HCT116 (cell line): ENCODE measurements at regions not wholly inside any gene's neighbourhood (a gene's known extent, or its start where the extent isn't known, plus 50 kb on each side); places are given as distances from the start of the nearest gene placed in this dataset.

ENCODE experiments used
- ATAC-seq: fragments of 200-7000 bp; cut with Tn5 transposase; 2 replicates; pipeline ENCODE4 v1.9.1; 2020; ENCODE audit warnings: mild to moderate bottlenecking, moderate library complexity
- BruUV-seq: library from RNA; stranded (reverse); fragments of 400-500 nt; replicated peaks from 2 replicates; lab custom pipeline; 2021; lab: Mats Ljungman, UMichigan
- CTCF ChIA-PET: fragments of 300-600 bp; sonication (Branson Sonifier 250); formaldehyde crosslinking; loops from one replicate; lab custom pipeline; 2021; ENCODE audit warnings: antibody characterized with exemption; lab: Charles Lee
- POLR2A ChIA-PET: fragments of 300-600, 350-600 bp; sonication (Branson Sonifier 250); formaldehyde crosslinking; loops from one replicate; lab custom pipeline; 2021; ENCODE audit warnings: antibody characterized with exemption; lab: Charles Lee
- RAD21 ChIA-PET, 2 experiments: fragments of 300-600 bp; sonication (Branson Sonifier 250); formaldehyde crosslinking; loops; one replicate each; lab custom pipeline; 2023; ENCODE audit warnings: low total read pairs in 2 of 2; ENCODE audit not compliant: uncharacterized antibody in 2 of 2, unreplicated experiment in 2 of 2, low non-redundant PET in 1 of 2; lab: Charles Lee
- DNase-seq: peaks from one replicate; pipeline ENCODE4 v3.0.0-alpha.2; 2010; ENCODE audit warnings: low read depth, low spot score
- H2AFZ ChIP-seq: fragments of 200-600 bp; shearing (Covaris generic), sonication (generic); 2 replicates; pipeline ENCODE4 v1.6.1; 2017; ENCODE audit warnings: low read depth, mixed run types, mixed read lengths, antibody characterized with exemption, low read length; ENCODE audit not compliant: poor library complexity, severe bottlenecking
- H3K27ac ChIP-seq: 2 replicates; pipeline ENCODE4 v1.5.1; 2012; ENCODE audit warnings: low read depth, low read length
- H3K27me3 ChIP-seq: fragments of 200-600 bp; sonication (generic); 2 replicates; pipeline ENCODE4 v1.6.1; 2016; ENCODE audit warnings: mixed run types, low read length, mixed read lengths; ENCODE audit not compliant: insufficient read depth
- H3K36me3 ChIP-seq, 2 experiments: fragments of 200-500 bp in 1 of 2; fragments of 200-600 bp in 1 of 2; sonication (Bioruptor generic) in 1 of 2; sonication (generic) in 1 of 2; 2 replicates each; pipeline versions ENCODE4 v1.5.1 to v1.6.1; 2014 to 2016; ENCODE audit warnings: low read length in 2 of 2, inconsistent platforms in 1 of 2, mixed read lengths in 1 of 2, mixed run types in 1 of 2; ENCODE audit not compliant: insufficient read depth in 2 of 2, control insufficient read depth in 1 of 2
- H3K4me1 ChIP-seq, 2 experiments: fragments of 200-600 bp in 1 of 2; sonication (generic) in 1 of 2; 2 replicates each; pipeline versions ENCODE4 v1.5.1 to v1.6.1; 2012 to 2017; ENCODE audit warnings: low read length in 2 of 2, inconsistent platforms in 1 of 2, mild to moderate bottlenecking in 1 of 2, mixed read lengths in 1 of 2, mixed run types in 1 of 2, moderate library complexity in 1 of 2; ENCODE audit not compliant: insufficient read depth in 2 of 2, control insufficient read depth in 1 of 2
- H3K4me2 ChIP-seq: fragments of 200-600 bp; sonication (generic); 2 replicates; pipeline ENCODE4 v1.6.1; 2017; ENCODE audit warnings: mixed run types, low read length, mixed read lengths
- H3K4me3 ChIP-seq, 2 experiments: fragments of 200-600 bp in 1 of 2; sonication (generic) in 1 of 2; replicated peaks in 1 of 2; 2 replicates each; pipeline ENCODE4 v1.5.1; 2011 to 2016; ENCODE audit warnings: low read length in 2 of 2, control low read depth in 1 of 2, low read depth in 1 of 2, mild to moderate bottlenecking in 1 of 2, mixed read lengths in 1 of 2, mixed run types in 1 of 2
- H3K79me2 ChIP-seq: fragments of 200-600 bp; sonication (generic); 2 replicates; pipeline ENCODE4 v1.6.1; 2017; ENCODE audit warnings: mild to moderate bottlenecking, mixed run types, low read length, moderate library complexity, mixed read lengths; ENCODE audit not compliant: insufficient read depth
- H3K9ac ChIP-seq: fragments of 200-600 bp; sonication (generic); 2 replicates; pipeline ENCODE4 v1.6.1; 2016; ENCODE audit warnings: low read length, mixed read lengths
- H3K9me2 ChIP-seq: fragments of 200-600 bp; sonication (generic), shearing (Covaris generic); 2 replicates; pipeline ENCODE4 v1.6.1; 2017; ENCODE audit warnings: mixed run types, mild to moderate bottlenecking, moderate library complexity; ENCODE audit not compliant: insufficient read depth
- H3K9me3 ChIP-seq, 2 experiments: fragments of 200-500 bp in 1 of 2; fragments of 200-600 bp in 1 of 2; sonication (Bioruptor generic) in 1 of 2; sonication (generic) in 1 of 2; 2 replicates each; pipeline ENCODE4 v1.6.1; 2014 to 2017; ENCODE audit warnings: low read length in 2 of 2, mixed read lengths in 2 of 2, inconsistent platforms in 1 of 2, low read depth in 1 of 2, mild to moderate bottlenecking in 1 of 2, mixed run types in 1 of 2, moderate library complexity in 1 of 2; ENCODE audit not compliant: control insufficient read depth in 1 of 2, insufficient read depth in 1 of 2
- H4K20me1 ChIP-seq: fragments of 200-600 bp; sonication (generic), shearing (Covaris generic); 2 replicates; pipeline ENCODE4 v1.6.1; 2017; ENCODE audit warnings: mixed run types, mild to moderate bottlenecking, moderate library complexity; ENCODE audit not compliant: insufficient read depth
- CBX3 ChIP-seq: IDR thresholded peaks from 2 replicates; pipeline ENCODE4 v1.6.1; 2012; ENCODE audit warnings: low read depth
- CEBPB ChIP-seq: IDR thresholded peaks from 2 replicates; pipeline ENCODE4 v1.6.1; 2012; ENCODE audit warnings: low read depth
- EGR1 ChIP-seq: IDR thresholded peaks from 2 replicates; pipeline ENCODE4 v1.6.1; 2012; ENCODE audit warnings: low read depth
- EZH2 ChIP-seq: fragments of 200-600 bp; sonication (generic); IDR thresholded peaks from 2 replicates; pipeline ENCODE4 v1.6.1; 2017; ENCODE audit warnings: antibody characterized with exemption, mixed run types
- EZH2phosphoT487 ChIP-seq: fragments of 200-600 bp; IDR thresholded peaks from 2 replicates; pipeline ENCODE4 v1.6.1; 2018; ENCODE audit warnings: antibody characterized with exemption, borderline replicate concordance
- MAX ChIP-seq: IDR thresholded peaks from 2 replicates; pipeline ENCODE4 v1.6.1; 2012
- YY1 ChIP-seq: IDR thresholded peaks from 2 replicates; pipeline ENCODE4 v1.6.1; 2011; ENCODE audit warnings: low read length, low read depth, moderate library complexity, mild to moderate bottlenecking; ENCODE audit not compliant: insufficient replicate concordance; ENCODE audit errors: extremely low read depth
- ZBTB33 ChIP-seq: IDR thresholded peaks from 2 replicates; pipeline ENCODE4 v1.6.1; 2011; ENCODE audit warnings: mild to moderate bottlenecking, low read length, moderate library complexity; ENCODE audit not compliant: insufficient replicate concordance; ENCODE audit errors: extremely low read depth
- intact Hi-C: fragments of 100-400 bp; cut with micrococcal nuclease; formaldehyde crosslinking; loops from 2 replicates; pipeline ENCODE4 v1.10.0; 2022

- ChIA-PET CTCF (no interaction called here), POLR2A (no interaction called here), RAD21 (no interaction called here)
- no peak for DNase-seq
- Histone ChIP-seq H4K20me1 (no peaks in the 10 kb centered on the region), H3K27me3 (no peaks in the 10 kb centered on the region), H3K9ac (no peak overlapping the region), H3K27ac (no peak overlapping the region), H3K4me1 (no peaks in the 10 kb centered on the region; a peak in 1 of 4 replicates), H3K4me3 (no peak overlapping the region), H3K9me2 (peaks cover 3% of the 10 kb centered on the region; the same call in 1 of the 2 replicates), H3K9me3 (no peaks in the 10 kb centered on the region), H3K79me2 (no peaks in the 10 kb centered on the region), H3K4me2 (no peak overlapping the region), H3K36me3 (no peaks in the 10 kb centered on the region), H2AFZ (no peak overlapping the region)
- TF ChIP-seq YY1: no peak
- no peak for TF ChIP-seq MAX
- no TSS peak for BruUV-seq
- ATAC-seq: no peak
- intact Hi-C loops: no loop called here
These were observed 108.2 kb upstream of the NR3C1 start for GRCh38 chr5:143511736-143512135.

GRCh38 chr5:143509758-143510221, 106.3 kb upstream of the NR3C1 start:
- Histone ChIP-seq H3K27ac (no peak overlapping the region), H3K4me1 (no peaks in the 10 kb centered on the region; a peak in 1 of 4 replicates), H3K4me3 (no peak overlapping the region), H3K27me3 (no peaks in the 10 kb centered on the region), H3K9me2 (peaks cover 3% of the 10 kb centered on the region; the same call in 1 of the 2 replicates), H3K36me3 (no peaks in the 10 kb centered on the region), H3K79me2 (no peaks in the 10 kb centered on the region), H4K20me1 (no peaks in the 10 kb centered on the region), H2AFZ (no peak overlapping the region), H3K9ac (no peak overlapping the region), H3K9me3 (no peaks in the 10 kb centered on the region), H3K4me2 (no peak overlapping the region)
- BruUV-seq: no TSS peak
- POLR2A ChIA-PET: no interaction called here
- intact Hi-C loops: no loop called here
- DNase-seq: no peak
- ATAC-seq: no peak
- CTCF ChIA-PET: no interaction called here
- TF ChIP-seq EZH2phosphoT487: no peak
- no peak for TF ChIP-seq EGR1
- no peak for TF ChIP-seq CBX3
- no peak for TF ChIP-seq EZH2
- no peak for TF ChIP-seq ZBTB33
- TF ChIP-seq CEBPB: no peak
- RAD21 ChIA-PET: no interaction called here
